Esophagus muscularis mucosa (tissue), 4 donors: ENCODE measurements at regions not wholly inside any gene's neighbourhood (a gene's known extent, or its start where the extent isn't known, plus 50 kb on each side); places are given as distances from the start of the nearest gene placed in this dataset.

Source experiments
- DNase-seq: peaks from one replicate; pipeline ENCODE4 v3.0.0-alpha.2; 2017; ENCODE audit errors: extremely low spot score
- H3K27ac ChIP-seq, 4 donors: fragments of 200-600 bp; sonication (generic); replicated peaks in 1 of 4; 1 replicate in 3 of 4; 2 replicates in 1 of 4; pipeline ENCODE4 v1.5.1; 2016 to 2019; ENCODE audit warnings: mild to moderate bottlenecking in 1 of 4
- H3K27me3 ChIP-seq, 4 donors: fragments of 200-600 bp; sonication (generic); one replicate each; pipeline versions ENCODE4 v1.5.1 to v1.6.0; 2016 to 2019
- H3K36me3 ChIP-seq, 4 donors: fragments of 200-600 bp; sonication (generic); one replicate each; pipeline ENCODE4 v1.5.1; 2016 to 2019
- H3K4me1 ChIP-seq, 4 donors: fragments of 200-600 bp; sonication (generic); one replicate each; pipeline ENCODE4 v1.5.1; 2016 to 2019
- H3K4me3 ChIP-seq, 4 donors: fragments of 200-600 bp; sonication (generic); 1 replicate in 2 of 4; 2 replicates in 2 of 4; pipeline ENCODE4 v1.5.1; 2016 to 2019; ENCODE audit warnings: mild to moderate bottlenecking in 4 of 4, moderate library complexity in 1 of 4
- H3K9me3 ChIP-seq, 4 donors: fragments of 200-600 bp; sonication (generic); 1 replicate in 3 of 4; 2 replicates in 1 of 4; pipeline ENCODE4 v1.5.1; 2016 to 2019
- EP300 ChIP-seq: sonication (generic); formaldehyde crosslinking; IDR thresholded peaks from one replicate; pipeline ENCODE4 v1.6.1; 2017; ENCODE audit warnings: antibody characterized with exemption
- POLR2A ChIP-seq: fragments of 450-650 bp; IDR thresholded peaks from one replicate; pipeline ENCODE4 v1.6.1; 2017; ENCODE audit warnings: antibody characterized with exemption, moderate library complexity, mild to moderate bottlenecking, low read depth
- POLR2AphosphoS5 ChIP-seq, 2 donors: sonication (generic); formaldehyde crosslinking; IDR thresholded peaks; one replicate each; pipeline ENCODE4 v1.6.1; 2017; ENCODE audit warnings: antibody characterized with exemption in 2 of 2
- WGBS: methylation state at CpG from one replicate; pipeline ENCODE4 v1.1.5; 2018; 5-methylcytosine and 5-hydroxymethylcytosine counted together
- intact Hi-C: fragments of 100-400 bp; cut with DNase I; formaldehyde crosslinking; loops from one replicate; pipeline ENCODE4 v1.15.1; 2023
- TF ChIP-seq, protein P1 (sequence below), 3 experiments: fragments of 200-600 bp in 2 of 3; fragments of 450-650 bp in 1 of 3; sonication (generic) in 2 of 3; IDR thresholded peaks; one replicate each; pipeline ENCODE4 v1.5.1; 2017 to 2019; ENCODE audit warnings: antibody characterized with exemption in 3 of 3, mild to moderate bottlenecking in 2 of 3, moderate library complexity in 1 of 3

DNA sequence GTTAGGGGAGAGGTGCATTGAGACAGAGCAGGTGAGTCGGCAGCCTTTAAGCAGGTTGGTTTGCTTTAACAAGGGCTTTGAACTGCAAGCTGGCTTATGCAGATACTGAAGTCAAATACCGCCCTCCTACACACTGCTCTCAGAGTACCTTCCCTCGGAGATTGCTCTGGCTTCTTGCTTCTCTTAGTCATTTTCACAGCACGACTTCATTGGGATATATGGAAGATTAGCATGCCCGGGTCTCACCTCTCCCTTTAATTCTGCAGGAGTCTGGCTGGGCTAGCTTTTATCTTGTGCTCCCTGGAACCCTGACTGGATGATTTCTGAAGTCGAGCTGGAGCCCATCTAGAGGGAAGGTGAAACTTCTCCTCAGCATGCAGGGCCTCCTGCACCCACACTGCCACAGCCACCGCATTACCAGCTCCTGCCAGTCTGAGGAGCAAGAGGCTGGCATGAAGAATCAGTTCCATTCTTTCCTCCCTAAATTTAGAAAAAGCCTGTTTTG is 395.5 kb upstream of the HNRNPA3 start:
- intact Hi-C loops: loop anchor here (5.0 kb wide), 1 partner anchor 690 kb away; the partner anchor contains the start of gene HOXD8
- 78% methylated on average over 7 of the region's 7 CpGs for WGBS
- no peak for TF ChIP-seq POLR2AphosphoS5 (IDR thresholded peaks at IDR 0.05)
- no peak for TF ChIP-seq POLR2A
- no peak for TF ChIP-seq EP300
- TF ChIP-seq, protein P1, sequence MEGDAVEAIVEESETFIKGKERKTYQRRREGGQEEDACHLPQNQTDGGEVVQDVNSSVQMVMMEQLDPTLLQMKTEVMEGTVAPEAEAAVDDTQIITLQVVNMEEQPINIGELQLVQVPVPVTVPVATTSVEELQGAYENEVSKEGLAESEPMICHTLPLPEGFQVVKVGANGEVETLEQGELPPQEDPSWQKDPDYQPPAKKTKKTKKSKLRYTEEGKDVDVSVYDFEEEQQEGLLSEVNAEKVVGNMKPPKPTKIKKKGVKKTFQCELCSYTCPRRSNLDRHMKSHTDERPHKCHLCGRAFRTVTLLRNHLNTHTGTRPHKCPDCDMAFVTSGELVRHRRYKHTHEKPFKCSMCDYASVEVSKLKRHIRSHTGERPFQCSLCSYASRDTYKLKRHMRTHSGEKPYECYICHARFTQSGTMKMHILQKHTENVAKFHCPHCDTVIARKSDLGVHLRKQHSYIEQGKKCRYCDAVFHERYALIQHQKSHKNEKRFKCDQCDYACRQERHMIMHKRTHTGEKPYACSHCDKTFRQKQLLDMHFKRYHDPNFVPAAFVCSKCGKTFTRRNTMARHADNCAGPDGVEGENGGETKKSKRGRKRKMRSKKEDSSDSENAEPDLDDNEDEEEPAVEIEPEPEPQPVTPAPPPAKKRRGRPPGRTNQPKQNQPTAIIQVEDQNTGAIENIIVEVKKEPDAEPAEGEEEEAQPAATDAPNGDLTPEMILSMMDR (IDR thresholded peaks at IDR 0.05): no peak

DNA sequence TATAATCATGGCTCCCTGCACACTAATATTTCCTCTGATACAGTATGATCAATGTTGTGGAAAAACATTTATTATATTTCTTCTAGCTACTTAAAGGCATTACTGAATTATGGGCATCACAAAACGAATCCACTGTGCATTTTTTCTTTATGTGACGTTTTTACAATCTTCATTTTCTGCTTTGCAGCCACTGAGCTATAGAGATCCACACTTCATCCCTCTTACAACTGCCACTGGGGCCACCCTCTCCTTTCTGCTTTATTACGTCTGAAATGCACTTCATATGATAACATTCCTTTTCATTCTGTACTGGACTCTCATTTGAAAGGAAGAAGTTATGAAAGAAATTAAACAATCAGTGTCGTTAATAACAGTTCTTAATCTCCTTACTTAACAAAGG is 394.5 kb upstream of the HNRNPA3 start:
- Histone ChIP-seq H3K4me1 (peaks cover 0 to 5% (median 0%) of the 10 kb centered on the region in 4 donors), H3K27ac (no peak overlapping the region), H3K27me3 (peaks cover 0 to 5% (median 0%) of the 10 kb centered on the region in 4 donors), H3K9me3 (no peaks in the 10 kb centered on the region), H3K4me3 (no peak overlapping the region), H3K36me3 (no peaks in the 10 kb centered on the region)
- intact Hi-C loops: loop anchor here (5.0 kb wide), 1 partner anchor 691 kb away; the partner anchor contains the start of gene HOXD8
- 54% methylated on average over 4 of the region's 4 CpGs for WGBS
- TF ChIP-seq POLR2AphosphoS5 (IDR thresholded peaks at IDR 0.05) (no peak), POLR2A (no peak), EP300 (no peak)
- no peak for DNase-seq

More for the DNA sequence above, 395.5 kb upstream of the HNRNPA3 start:
- Histone ChIP-seq H3K4me1 (peaks cover 0 to 5% (median 0%) of the 10 kb centered on the region in 4 donors), H3K27ac (no peak overlapping the region), H3K4me3 (no peak overlapping the region), H3K36me3 (no peaks in the 10 kb centered on the region), H3K27me3 (peaks cover 0 to 5% (median 0%) of the 10 kb centered on the region in 4 donors), H3K9me3 (no peaks in the 10 kb centered on the region)
- DNase-seq: no peak

DNA sequence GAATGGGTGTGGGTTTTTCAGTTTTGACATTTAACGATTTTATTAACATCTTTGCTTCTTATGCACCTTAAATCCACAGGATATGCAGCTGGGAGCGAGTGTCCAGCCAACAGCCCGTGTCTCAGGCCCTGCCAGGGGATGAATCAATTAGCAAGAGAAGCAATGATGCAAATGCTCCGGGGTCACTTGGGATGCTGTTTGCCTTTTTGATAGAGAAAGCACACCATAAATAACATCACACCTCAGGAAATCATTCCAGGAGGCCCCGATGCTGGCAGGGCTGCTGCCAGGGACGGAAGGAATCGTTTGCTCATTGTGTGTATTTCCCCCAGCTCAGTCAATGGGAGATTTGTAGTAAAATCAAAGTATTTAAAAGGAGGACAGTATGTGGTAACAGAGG is 394.0 kb upstream of the HNRNPA3 start:
- no peaks in the 10 kb centered on the region for H3K36me3 ChIP-seq
- no peak overlapping the region for H3K27ac ChIP-seq
- TF ChIP-seq, protein P1 (IDR thresholded peaks at IDR 0.05): no peak
- no peak for TF ChIP-seq POLR2A
- TF ChIP-seq POLR2AphosphoS5 (IDR thresholded peaks at IDR 0.05): no peak
- no peak for TF ChIP-seq EP300
- H3K4me1 ChIP-seq: peaks cover 0 to 5% (median 0%) of the 10 kb centered on the region in 4 donors
- no peak for DNase-seq
- no peak overlapping the region for H3K4me3 ChIP-seq
- intact Hi-C loops: loop anchor here (5.0 kb wide), 1 partner anchor 691 kb away; the partner anchor contains the start of gene HOXD8
- no peaks in the 10 kb centered on the region for H3K9me3 ChIP-seq
- WGBS: 64% methylated on average over 7 of the region's 7 CpGs
- H3K27me3 ChIP-seq: peaks cover 0 to 5% (median 0%) of the 10 kb centered on the region in 4 donors

DNA sequence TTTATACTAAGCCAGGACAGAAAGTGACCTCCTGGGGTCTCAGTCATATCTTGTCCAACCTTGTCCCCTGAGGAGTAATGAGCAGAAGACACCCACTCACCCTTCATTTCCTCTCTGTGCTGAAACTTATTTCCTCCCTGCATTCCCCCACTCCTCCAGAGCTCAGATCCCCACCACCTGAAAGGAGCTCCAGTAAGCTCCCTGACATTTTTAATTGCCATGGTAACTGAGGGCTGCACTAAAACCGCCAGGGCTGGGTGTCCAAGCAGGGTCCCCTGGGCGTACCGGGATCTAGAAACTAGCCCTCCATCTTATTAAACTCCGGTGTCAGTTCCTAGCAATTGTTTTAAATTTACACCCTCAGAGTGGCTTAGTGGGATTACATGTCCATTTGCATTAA is 393.3 kb upstream of the HNRNPA3 start:
- WGBS: 92% methylated on average over 4 of the region's 4 CpGs
- peaks cover 0 to 5% (median 0%) of the 10 kb centered on the region in 4 donors for H3K27me3 ChIP-seq
- TF ChIP-seq EP300 (no peak), POLR2A (no peak), POLR2AphosphoS5 (IDR thresholded peaks at IDR 0.05) (no peak)
- TF ChIP-seq, protein P1 (IDR thresholded peaks at IDR 0.05): no peak
- no peaks in the 10 kb centered on the region for H3K36me3 ChIP-seq
- no peak overlapping the region for H3K27ac ChIP-seq
- H3K4me3 ChIP-seq: no peak overlapping the region
- H3K9me3 ChIP-seq: no peaks in the 10 kb centered on the region
- no peak for DNase-seq
- intact Hi-C loops: loop anchor here (5.0 kb wide), 1 partner anchor 692 kb away; the partner anchor contains the start of gene HOXD8
- H3K4me1 ChIP-seq: peaks cover 0 to 4% (median 0%) of the 10 kb centered on the region in 4 donors

DNA sequence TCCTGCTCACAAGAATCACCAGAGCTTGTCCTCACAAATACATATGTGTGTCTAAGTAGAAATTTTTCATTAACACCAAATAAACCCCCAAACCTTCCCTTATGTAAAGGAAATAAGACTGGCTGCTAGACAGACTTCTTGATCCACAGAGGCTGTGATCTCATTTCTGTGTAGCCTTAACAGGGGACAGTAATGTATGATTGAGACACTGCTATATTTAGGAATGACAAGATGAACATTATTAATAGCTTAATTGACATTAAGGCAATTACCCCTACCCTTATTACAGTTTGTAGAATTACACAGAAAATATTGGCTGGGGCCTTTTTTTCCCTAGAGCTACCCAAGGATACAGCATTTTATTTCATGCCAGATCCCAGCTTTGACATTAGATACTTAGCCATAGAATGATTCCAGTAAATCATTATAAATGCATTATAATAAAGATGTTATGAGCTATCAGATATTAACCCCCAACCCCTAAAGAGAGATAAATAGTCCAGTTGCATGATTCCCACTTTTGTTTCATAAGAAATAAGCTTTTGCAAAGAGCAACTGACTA is 392.1 kb upstream of the HNRNPA3 start:
- H3K4me1 ChIP-seq: no peaks in the 10 kb centered on the region
- intact Hi-C loops: no loop called here
- no peak overlapping the region for H3K4me3 ChIP-seq
- H3K27me3 ChIP-seq: peaks cover 0 to 5% (median 0%) of the 10 kb centered on the region in 4 donors
- no peak for DNase-seq
- TF ChIP-seq POLR2A: no peak
- TF ChIP-seq POLR2AphosphoS5 (IDR thresholded peaks at IDR 0.05): no peak
- TF ChIP-seq EP300: no peak
- TF ChIP-seq, protein P1 (IDR thresholded peaks at IDR 0.05): no peak
- no peak overlapping the region for H3K27ac ChIP-seq
- H3K36me3 ChIP-seq: no peaks in the 10 kb centered on the region
- H3K9me3 ChIP-seq: no peaks in the 10 kb centered on the region
